ENCODE measurements at regions not wholly inside any gene's neighbourhood (a gene's known extent, or its start where the extent isn't known, plus 50 kb on each side); places are given as distances from the start of the nearest gene placed in this dataset.

GRCh38 chr10:28930514-28931495 lies 253.5 kb downstream of the BAMBI start:
- DNase-seq, result no peak

- DNase-seq, result no peak
These were observed 257.7 kb downstream of the BAMBI start for GRCh38 chr10:28935061-28935460.

- DNase-seq, result no peak
These were observed 260.6 kb downstream of the BAMBI start for GRCh38 chr10:28937959-28938358.

GRCh38 chr10:28938745-28939144 lies 261.4 kb downstream of the BAMBI start:
- peak; percentile 21 for DNase-seq

- peak; percentile 62 for DNase-seq
These were observed 262.2 kb downstream of the BAMBI start for GRCh38 chr10:28939281-28940157.

- DNase-seq, result peak; percentile 45
These were observed 263.0 kb downstream of the BAMBI start for GRCh38 chr10:28940158-28940888.

- no peak for DNase-seq
These were observed 264.7 kb downstream of the BAMBI start for GRCh38 chr10:28942012-28942411.

GRCh38 chr10:28945959-28946358 lies 268.6 kb downstream of the BAMBI start:
- no peak for DNase-seq

- DNase-seq, result no peak
These were observed 269.2 kb downstream of the BAMBI start for GRCh38 chr10:28946479-28946878.

GRCh38 chr10:28947171-28947570 lies 269.9 kb downstream of the BAMBI start:
- DNase-seq, result no peak

- no peak for DNase-seq
These were observed 270.7 kb downstream of the BAMBI start for GRCh38 chr10:28948046-28948445.

- DNase-seq, result no peak
These were observed 272.0 kb downstream of the BAMBI start for GRCh38 chr10:28949005-28950004.

- DNase-seq, result no peak
These were observed 274.2 kb downstream of the BAMBI start for GRCh38 chr10:28951484-28951883.

- DNase-seq, result no peak
These were observed 275.2 kb downstream of the BAMBI start for GRCh38 chr10:28952523-28952922.

- no peak for DNase-seq
These were observed 276.9 kb downstream of the BAMBI start for GRCh38 chr10:28954211-28954610.

- no peak for DNase-seq
These were observed 281.1 kb downstream of the BAMBI start for GRCh38 chr10:28958468-28958867.

- no peak for DNase-seq
These were observed 282.7 kb downstream of the BAMBI start for GRCh38 chr10:28959850-28960501.

- no peak for DNase-seq
These were observed 285.4 kb downstream of the BAMBI start for GRCh38 chr10:28962768-28963167.

- no peak for DNase-seq
These were observed 286.4 kb downstream of the BAMBI start for GRCh38 chr10:28963539-28964221.

- DNase-seq, result no peak
These were observed 288.6 kb downstream of the BAMBI start for GRCh38 chr10:28965937-28966336.

All from NCI-H1105 treated with DMSO at 0.1 percent for 48 hours (cell line).